ENCODE measurements at regions not wholly inside any gene's neighbourhood (a gene's known extent, or its start where the extent isn't known, plus 50 kb on each side); places are given as distances from the start of the nearest gene placed in this dataset.
"Not testable (repeated sequence)": the region's sequence is repeated elsewhere in the genome, so short reads cannot be mapped to it uniquely, and the experiment has no call there.

DNA sequence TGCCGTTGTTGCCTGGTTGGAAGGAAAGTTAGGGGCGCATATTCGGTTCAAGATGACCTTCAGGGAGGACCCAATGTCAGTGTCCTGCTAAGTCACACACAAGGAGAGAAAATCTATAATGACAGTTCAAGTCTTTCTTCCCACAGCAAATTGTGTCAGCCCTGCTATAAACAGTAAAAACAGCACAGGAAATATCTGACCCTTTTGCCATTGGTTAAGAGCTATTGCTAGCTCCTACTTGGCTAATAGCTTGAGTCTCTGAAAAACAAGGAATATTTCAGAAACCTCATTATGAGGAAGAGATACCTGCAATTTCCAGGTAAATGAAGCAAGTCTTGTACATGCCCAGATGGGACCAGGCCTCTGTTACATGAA lies 175.6 kb downstream of the SKIDA1 start:
- 31 to 43% methylated on average over 3 of the region's 3 CpGs for WGBS, 2 donors
- no peak for TF ChIP-seq POLR2A (IDR thresholded peaks at IDR 0.05)
- TF ChIP-seq, protein P1, sequence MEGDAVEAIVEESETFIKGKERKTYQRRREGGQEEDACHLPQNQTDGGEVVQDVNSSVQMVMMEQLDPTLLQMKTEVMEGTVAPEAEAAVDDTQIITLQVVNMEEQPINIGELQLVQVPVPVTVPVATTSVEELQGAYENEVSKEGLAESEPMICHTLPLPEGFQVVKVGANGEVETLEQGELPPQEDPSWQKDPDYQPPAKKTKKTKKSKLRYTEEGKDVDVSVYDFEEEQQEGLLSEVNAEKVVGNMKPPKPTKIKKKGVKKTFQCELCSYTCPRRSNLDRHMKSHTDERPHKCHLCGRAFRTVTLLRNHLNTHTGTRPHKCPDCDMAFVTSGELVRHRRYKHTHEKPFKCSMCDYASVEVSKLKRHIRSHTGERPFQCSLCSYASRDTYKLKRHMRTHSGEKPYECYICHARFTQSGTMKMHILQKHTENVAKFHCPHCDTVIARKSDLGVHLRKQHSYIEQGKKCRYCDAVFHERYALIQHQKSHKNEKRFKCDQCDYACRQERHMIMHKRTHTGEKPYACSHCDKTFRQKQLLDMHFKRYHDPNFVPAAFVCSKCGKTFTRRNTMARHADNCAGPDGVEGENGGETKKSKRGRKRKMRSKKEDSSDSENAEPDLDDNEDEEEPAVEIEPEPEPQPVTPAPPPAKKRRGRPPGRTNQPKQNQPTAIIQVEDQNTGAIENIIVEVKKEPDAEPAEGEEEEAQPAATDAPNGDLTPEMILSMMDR (IDR thresholded peaks at IDR 0.05): no peak
- intact Hi-C loops (cut with DNase I; ENCODE audit: low total_unique reads): no loop called here

DNA sequence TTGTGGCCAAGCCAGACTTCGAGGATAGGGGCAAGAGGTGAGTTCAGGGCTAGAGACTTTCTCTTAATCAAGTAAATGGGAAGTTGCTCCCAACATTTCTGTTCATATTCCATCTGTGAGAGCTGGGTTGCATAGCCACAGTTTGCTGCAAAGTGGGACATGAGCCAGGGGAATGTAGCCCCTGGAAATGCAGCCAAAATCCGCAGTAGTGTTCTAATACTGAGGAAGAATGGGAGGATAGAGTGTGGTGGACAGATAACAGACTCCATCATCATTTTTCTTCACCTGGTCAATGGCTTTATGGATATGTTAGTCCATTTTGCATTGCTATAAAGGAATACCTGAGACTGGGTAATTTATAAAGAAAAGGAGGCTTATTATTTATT lies 177.7 kb downstream of the SKIDA1 start:
- Histone ChIP-seq H3K4me1 (peaks cover 8% of the 10 kb centered on the region), H3K4me3 (no peak overlapping the region), H3K27ac (no peak overlapping the region), H3K36me3 (ENCODE audit: low read depth, missing control alignments) (no peaks in the 10 kb centered on the region), H3K27me3 (no peaks in the 10 kb centered on the region), H3K9me3 (no peaks in the 10 kb centered on the region)
- WGBS, 2 donors: 80 to 94% methylated on average over 2 of the region's 2 CpGs
- intact Hi-C loops (cut with DNase I; ENCODE audit: low total_unique reads): no loop called here
- TF ChIP-seq, protein P1 (IDR thresholded peaks at IDR 0.05): no peak
- TF ChIP-seq POLR2A (IDR thresholded peaks at IDR 0.05): no peak
- DNase-seq: no peak

More for the DNA sequence above, 175.6 kb downstream of the SKIDA1 start:
- Histone ChIP-seq H3K4me3 (no peak overlapping the region), H3K27me3 (no peaks in the 10 kb centered on the region), H3K27ac (no peak overlapping the region), H3K36me3 (ENCODE audit: low read depth, missing control alignments) (no peaks in the 10 kb centered on the region), H3K4me1 (peaks cover 8% of the 10 kb centered on the region), H3K9me3 (no peaks in the 10 kb centered on the region)
- DNase-seq: no peak

DNA sequence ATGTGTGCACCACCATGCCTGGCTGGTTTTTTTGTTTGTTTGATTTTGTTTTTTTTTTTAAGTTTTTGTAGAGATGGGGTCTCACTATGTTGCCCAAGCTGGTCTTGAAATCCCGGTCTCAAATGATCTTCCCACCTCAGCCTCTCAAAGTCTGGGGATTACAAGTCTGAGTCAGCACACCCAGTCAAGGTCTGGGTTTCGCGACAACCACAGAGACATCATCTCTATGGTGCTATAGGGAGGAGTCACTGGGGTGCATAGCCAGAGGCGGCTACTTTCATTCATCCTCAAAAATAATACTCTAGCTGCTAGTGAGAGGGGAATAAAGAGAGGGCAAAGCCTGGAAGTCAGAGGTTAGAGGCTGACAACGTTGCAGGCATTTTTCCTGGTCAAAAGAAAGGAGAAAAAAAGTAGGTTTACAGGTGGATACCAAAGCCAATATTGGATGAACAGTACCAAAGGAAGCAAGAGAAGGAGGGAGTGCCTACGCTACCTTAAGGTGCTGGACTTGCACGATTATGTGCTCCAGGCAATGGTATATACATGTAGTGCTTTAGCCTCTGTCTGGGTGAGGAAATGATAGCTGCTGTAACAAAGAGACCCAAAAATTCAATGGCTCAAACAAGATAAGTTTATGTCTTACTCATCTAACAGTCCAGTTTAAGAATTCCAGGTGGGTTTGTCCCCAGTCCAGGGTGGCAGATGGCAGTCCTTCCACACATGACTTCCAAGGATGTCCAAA lies 178.3 kb downstream of the SKIDA1 start:
- no peak overlapping the region for H3K4me3 ChIP-seq
- no peak for DNase-seq
- WGBS, 2 donors: 87 to 93% methylated on average over 7 of the region's 7 CpGs
- peaks cover 8% of the 10 kb centered on the region for H3K4me1 ChIP-seq
- intact Hi-C loops (cut with DNase I; ENCODE audit: low total_unique reads): no loop called here
- no peaks in the 10 kb centered on the region for H3K9me3 ChIP-seq
- TF ChIP-seq, protein P1 (IDR thresholded peaks at IDR 0.05): no peak
- TF ChIP-seq POLR2A (IDR thresholded peaks at IDR 0.05): no peak
- no peaks in the 10 kb centered on the region for H3K36me3 ChIP-seq (ENCODE audit: low read depth, missing control alignments)
- H3K27ac ChIP-seq: no peak overlapping the region
- no peaks in the 10 kb centered on the region for H3K27me3 ChIP-seq

DNA sequence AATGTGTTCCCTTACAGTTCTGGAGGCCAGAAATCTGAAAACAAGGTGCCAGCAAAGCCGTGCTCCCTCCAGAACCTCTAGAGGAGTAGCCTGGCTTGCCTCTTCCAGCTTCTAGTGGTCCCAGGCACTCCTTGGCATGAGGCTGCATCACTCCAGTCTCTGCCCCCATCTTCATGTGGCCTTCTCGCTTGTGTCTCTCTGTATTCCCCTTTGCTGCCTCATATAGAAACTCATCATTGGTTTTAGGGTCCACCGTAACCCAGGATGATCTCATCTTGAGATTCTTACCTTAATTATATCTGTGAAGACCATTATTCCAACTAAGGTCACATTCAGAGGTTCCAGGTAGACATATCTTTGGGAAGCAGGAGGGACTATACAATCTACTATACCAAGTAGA lies 182.4 kb downstream of the SKIDA1 start:
- H3K36me3 ChIP-seq (ENCODE audit: low read depth, missing control alignments): no peaks in the 10 kb centered on the region
- TF ChIP-seq POLR2A (IDR thresholded peaks at IDR 0.05): no peak
- TF ChIP-seq, protein P1 (IDR thresholded peaks at IDR 0.05): no peak
- no peak for DNase-seq
- no peaks in the 10 kb centered on the region for H3K27me3 ChIP-seq
- H3K27ac ChIP-seq: no peak overlapping the region
- WGBS, 2 donors: 91 to 97% methylated on average over 3 of the region's 3 CpGs
- no peaks in the 10 kb centered on the region for H3K4me1 ChIP-seq
- intact Hi-C loops (cut with DNase I; ENCODE audit: low total_unique reads): no loop called here
- no peaks in the 10 kb centered on the region for H3K9me3 ChIP-seq
- H3K4me3 ChIP-seq: no peak overlapping the region

DNA sequence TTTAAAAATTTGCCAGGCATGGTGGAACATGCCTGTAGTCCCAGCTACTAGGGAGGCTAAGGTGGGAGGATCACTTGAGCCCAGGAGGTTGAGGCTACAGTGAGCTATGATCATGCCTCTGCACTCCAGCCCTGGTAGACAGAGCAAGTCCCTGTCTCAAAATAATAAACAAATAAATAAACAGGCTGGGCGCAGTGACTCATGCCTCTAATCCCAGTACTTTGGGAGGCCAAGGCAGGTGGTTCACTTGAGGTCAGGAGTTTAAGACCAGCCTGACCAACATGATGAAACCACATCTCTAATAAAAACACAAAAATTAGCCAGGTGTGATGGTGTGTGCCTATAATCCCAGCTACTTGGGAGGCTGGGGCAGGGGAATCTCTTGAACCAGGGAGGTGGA lies 183.0 kb downstream of the SKIDA1 start:
- DNase-seq; H3K27ac ChIP-seq; intact Hi-C loops (cut with DNase I; ENCODE audit: low total_unique reads); H3K4me3 ChIP-seq; H3K27me3 ChIP-seq; H3K4me1 ChIP-seq; H3K36me3 ChIP-seq (ENCODE audit: low read depth, missing control alignments); H3K9me3 ChIP-seq: not testable (repeated sequence)
- WGBS, 2 donors: 82 to 100% methylated on average over 1 of the region's 1 CpG
